ENCODE measurements at regions not wholly inside any gene's neighbourhood (a gene's known extent, or its start where the extent isn't known, plus 50 kb on each side); places are given as distances from the start of the nearest gene placed in this dataset.

GRCh38 chr13:51518827-51519226 lies 65.4 kb upstream of the WDFY2 start:
- CTCF ChIA-PET = no interaction called here
- POLR2A ChIA-PET = interaction anchor here (0.6 kb wide), 1 partner anchor 128 kb away, joined by 5 read pairs; no protein-coding TSS in a partner anchor

- ChIA-PET CTCF (no interaction called here), POLR2A (no interaction called here)
Observed at GRCh38 chr13:51519771-51520216, 64.5 kb upstream of the WDFY2 start.

- ChIA-PET CTCF (no interaction called here), POLR2A (no interaction called here)
Observed at GRCh38 chr13:51520524-51520923, 63.7 kb upstream of the WDFY2 start.

GRCh38 chr13:51523082-51523518 lies 61.2 kb upstream of the WDFY2 start:
- POLR2A ChIA-PET = no interaction called here
- CTCF ChIA-PET = interaction anchor here (0.9 kb wide), 1 partner anchor 13 kb away, joined by 3 read pairs; no protein-coding TSS in a partner anchor

GRCh38 chr13:51524312-51524711 lies 60.0 kb upstream of the WDFY2 start:
- CTCF ChIA-PET = interaction anchor here (0.6 kb wide), 1 partner anchor 736 kb away, joined by 3 read pairs; no protein-coding TSS in a partner anchor

GRCh38 chr13:51524829-51525566 lies 59.3 kb upstream of the WDFY2 start:
- ChIA-PET POLR2A (no interaction called here), CTCF (interaction anchor here (0.6 kb wide), 1 partner anchor 735 kb away, joined by 3 read pairs; no protein-coding TSS in a partner anchor)

More at GRCh38 chr13:51524312-51524711, 60.0 kb upstream of the WDFY2 start:
- POLR2A ChIA-PET = no interaction called here

- POLR2A ChIA-PET = interaction anchor here (0.9 kb wide), 1 partner anchor 50 kb away, joined by 3 read pairs; no protein-coding TSS in a partner anchor
Observed at GRCh38 chr13:51525567-51526167, 58.6 kb upstream of the WDFY2 start.

GRCh38 chr13:51526202-51526601 lies 58.1 kb upstream of the WDFY2 start:
- ChIA-PET POLR2A (interaction anchor here (0.9 kb wide), 1 partner anchor 51 kb away, joined by 3 read pairs; no protein-coding TSS in a partner anchor), CTCF (no interaction called here)

More at GRCh38 chr13:51525567-51526167, 58.6 kb upstream of the WDFY2 start:
- CTCF ChIA-PET = no interaction called here

GRCh38 chr13:51532736-51533197 lies 51.5 kb upstream of the WDFY2 start:
- CTCF ChIA-PET = no interaction called here
- POLR2A ChIA-PET = no interaction called here

GRCh38 chr13:51534041-51534817 lies 50.0 kb upstream of the WDFY2 start:
- ChIA-PET POLR2A (no interaction called here), CTCF (no interaction called here)
